HT1080 (cell line): ENCODE measurements at regions not wholly inside any gene's neighbourhood (a gene's known extent, or its start where the extent isn't known, plus 50 kb on each side); places are given as distances from the start of the nearest gene placed in this dataset.
A peak's percentile ranks its signal among the peaks of the same experiment; 100 is the strongest.
"Not testable (repeated sequence)": the region's sequence is repeated elsewhere in the genome, so short reads cannot be mapped to it uniquely, and the experiment has no call there.

ENCODE experiments used
- DNase-seq: peaks from one replicate; pipeline ENCODE4 v3.0.0-alpha.2; 2015; ENCODE audit warnings: low read depth

- DNase-seq = no peak
Observed at GRCh38 chr13:70520275-70521036, 412.2 kb upstream of the KLHL1 start.

- DNase-seq = no peak
Observed at GRCh38 chr13:70518081-70518480, 409.8 kb upstream of the KLHL1 start.

DNA sequence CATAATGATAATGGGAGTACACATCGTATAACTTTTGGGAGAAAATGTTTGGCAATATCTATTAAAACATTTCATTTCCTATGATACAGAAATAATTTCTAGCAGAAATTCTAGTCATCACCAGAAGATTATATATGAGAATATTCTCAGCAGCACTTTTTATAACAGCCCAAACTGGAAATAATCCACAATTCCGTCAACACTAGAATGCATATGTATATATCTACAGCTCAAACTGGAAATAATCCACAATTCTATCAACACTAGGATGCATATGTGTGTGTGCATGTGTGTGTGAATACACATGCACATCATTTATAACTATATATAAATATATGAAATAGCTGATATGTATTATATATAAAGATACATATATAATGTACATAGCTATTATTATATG is 408.0 kb upstream of the KLHL1 start:
- no peak for DNase-seq

GRCh38 chr13:70511861-70512417 is 403.7 kb upstream of the KLHL1 start:
- DNase-seq = not testable (repeated sequence)

- DNase-seq = no peak
Observed at GRCh38 chr13:70505809-70506208, 397.6 kb upstream of the KLHL1 start.

- DNase-seq = no peak
Observed at GRCh38 chr13:70502944-70503343, 394.7 kb upstream of the KLHL1 start.

DNA sequence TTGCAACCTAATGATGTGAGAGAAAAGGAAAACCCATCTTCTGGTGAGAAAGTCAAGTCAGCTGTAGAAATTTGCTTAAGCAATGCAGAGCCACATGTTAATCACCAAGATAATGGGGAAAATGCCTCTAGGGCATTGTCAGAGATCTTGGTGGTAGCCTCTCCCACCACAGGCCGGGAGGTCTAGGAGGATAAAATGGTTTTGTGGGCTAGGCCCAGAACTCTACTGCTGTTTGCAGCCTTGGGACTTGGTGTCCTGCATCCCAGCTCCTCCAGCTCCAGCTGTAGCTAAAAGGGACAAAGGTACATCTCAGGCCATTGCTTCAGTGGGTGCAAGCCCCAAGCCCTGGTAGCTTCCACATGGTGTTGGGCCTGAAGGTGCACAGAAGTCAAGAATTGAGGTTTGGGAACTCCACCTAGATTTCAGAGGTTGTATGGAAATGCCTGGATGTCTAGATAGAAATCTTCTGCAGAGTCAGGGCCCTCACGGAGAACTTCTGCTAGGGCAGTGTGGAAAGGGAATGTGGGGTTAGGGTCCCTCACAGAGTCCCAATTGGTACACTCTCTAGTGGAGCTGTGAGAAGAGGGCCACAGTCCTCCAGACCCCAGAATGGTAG is 382.2 kb upstream of the KLHL1 start:
- DNase-seq = no peak

- no peak for DNase-seq
Observed at GRCh38 chr13:70484931-70485330, 376.7 kb upstream of the KLHL1 start.

DNA sequence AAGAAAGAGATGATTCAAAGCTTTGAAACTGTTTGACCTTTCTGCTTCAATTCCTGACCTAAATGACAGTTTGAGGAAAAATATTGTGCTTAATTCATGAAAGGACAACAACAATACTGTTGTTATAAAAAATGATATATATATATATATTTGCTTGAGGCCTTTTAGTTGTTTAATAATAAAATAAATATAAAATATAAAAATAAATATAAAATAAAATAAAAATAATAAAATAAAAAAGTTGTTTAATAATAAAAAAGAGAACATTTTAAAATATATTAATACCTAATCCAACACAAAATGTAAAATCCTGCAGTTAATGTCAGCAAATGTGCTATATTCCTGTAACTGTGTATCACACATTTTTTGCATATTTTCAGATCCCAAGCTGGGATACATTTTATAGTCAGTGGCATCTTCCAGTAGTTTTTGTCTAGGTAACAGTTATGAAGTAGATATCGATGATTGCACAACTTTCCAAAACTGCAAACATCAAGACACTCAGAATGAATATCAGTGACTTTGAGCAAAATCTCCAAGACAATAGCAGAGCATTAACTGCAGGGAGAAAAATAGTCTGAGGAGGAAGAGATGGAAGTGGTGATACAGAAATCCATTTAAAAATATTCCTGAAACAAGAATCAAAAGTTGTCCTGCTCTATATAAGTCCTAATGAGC is 375.5 kb upstream of the KLHL1 start:
- no peak for DNase-seq

GRCh38 chr13:70473907-70474306 is 365.7 kb upstream of the KLHL1 start:
- DNase-seq = no peak

- no peak for DNase-seq
Observed at GRCh38 chr13:70469077-70469476, 360.8 kb upstream of the KLHL1 start.

GRCh38 chr13:70457474-70457873 is 349.2 kb upstream of the KLHL1 start:
- DNase-seq = peak; percentile 4

GRCh38 chr13:70448820-70449219 is 340.6 kb upstream of the KLHL1 start:
- no peak for DNase-seq

DNA sequence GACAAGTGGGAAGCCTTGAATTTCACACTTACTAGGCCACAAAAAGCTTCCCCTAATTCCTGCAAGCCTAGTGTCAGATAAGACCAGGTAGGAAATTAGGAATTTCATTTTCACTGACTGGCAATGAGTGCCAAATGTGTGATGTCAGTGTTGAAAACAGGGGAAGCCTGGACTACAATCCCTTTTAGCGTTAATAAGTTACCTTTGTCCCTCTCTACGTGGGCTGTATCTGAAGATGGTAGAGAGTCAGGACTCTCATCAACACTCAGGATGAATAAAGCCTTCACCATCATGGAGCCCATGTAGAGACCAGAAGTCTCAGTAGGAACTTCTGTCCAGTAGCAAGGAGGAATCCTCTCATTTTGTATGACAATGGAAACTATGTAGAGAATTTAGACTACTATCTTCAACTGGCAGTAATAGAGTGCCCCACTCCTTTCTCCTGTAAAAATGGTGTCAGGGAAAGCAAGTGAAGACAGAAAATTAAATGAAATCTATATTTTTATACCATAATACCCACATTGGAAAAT is 324.1 kb upstream of the KLHL1 start:
- no peak for DNase-seq

- DNase-seq = no peak
Observed at GRCh38 chr13:70430256-70430655, 322.0 kb upstream of the KLHL1 start.

DNA sequence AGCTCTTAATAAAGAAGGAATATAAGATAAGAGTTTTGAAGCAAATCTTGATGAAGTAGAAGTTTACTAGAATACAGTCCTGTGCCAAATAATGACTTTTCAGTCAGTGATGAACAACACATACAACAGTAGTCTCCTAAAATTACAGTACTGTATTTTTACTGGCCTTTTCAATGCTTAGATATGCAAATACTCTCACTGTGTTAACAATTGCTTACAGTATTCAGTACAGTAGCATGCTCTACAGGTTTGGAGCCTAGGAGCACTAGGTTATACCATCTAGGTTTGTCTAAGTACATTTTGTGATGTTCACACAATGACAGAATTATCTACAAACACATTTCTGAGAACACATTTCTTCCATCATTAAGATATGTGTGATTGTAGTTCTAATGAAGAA is 316.7 kb upstream of the KLHL1 start:
- no peak for DNase-seq

GRCh38 chr13:70424428-70424827 is 316.2 kb upstream of the KLHL1 start:
- DNase-seq = no peak

GRCh38 chr13:70415136-70415535 is 306.9 kb upstream of the KLHL1 start:
- DNase-seq = no peak

- no peak for DNase-seq
Observed at GRCh38 chr13:70408865-70409264, 300.6 kb upstream of the KLHL1 start.

DNA sequence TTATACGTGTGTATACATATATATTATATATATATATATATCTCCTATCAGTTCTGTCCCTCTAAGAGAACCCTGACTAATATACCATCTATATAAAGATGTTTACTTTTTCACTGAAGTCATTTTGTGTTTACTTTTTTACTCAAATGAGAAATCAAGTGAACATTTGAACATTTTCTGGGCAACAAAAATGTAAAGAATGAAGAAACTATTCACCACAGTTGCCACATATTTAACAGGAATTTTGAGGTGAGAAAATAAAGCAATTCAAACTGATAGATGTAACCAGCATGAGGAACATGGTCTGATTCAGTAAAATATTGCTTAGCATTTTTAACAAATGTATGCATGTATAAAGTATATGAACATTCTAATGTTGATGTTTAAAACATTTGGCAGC is 299.2 kb upstream of the KLHL1 start:
- DNase-seq = no peak

GRCh38 chr13:70405266-70405665 is 297.0 kb upstream of the KLHL1 start:
- no peak for DNase-seq

DNA sequence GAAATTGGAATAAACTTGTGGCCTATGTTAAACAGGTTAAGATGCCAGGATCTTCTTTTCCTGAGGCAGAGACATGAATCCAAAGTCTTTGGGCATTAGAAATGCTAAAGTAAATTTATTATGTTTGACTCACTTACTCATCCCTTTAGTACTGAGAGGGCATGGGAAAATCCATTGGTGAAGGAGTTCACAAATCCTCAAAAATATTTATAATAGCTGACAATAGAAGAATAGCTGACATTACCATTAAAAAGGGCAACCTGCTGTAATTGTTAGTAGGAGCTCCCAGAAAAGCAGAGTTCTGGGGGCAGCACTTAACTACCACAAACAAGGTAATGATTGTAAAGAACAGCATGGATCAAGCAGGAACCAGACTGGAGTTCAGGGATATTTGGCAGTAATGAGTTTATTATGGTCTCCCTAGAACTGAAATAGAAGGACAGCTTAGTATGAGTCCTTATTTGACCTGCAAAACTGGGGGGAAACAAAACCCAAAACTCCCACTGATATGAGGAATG is 285.8 kb upstream of the KLHL1 start:
- DNase-seq = no peak
